GM18909 (cell line): ENCODE measurements at regions not wholly inside any gene's neighbourhood (a gene's known extent, or its start where the extent isn't known, plus 50 kb on each side); places are given as distances from the start of the nearest gene placed in this dataset.

Experiments used
- ATAC-seq: cut with Tn5 transposase; IDR thresholded peaks from one replicate; pipeline ENCODE4 v1.9.1; 2021; ENCODE audit warnings: mild to moderate bottlenecking; ENCODE audit not compliant: unreplicated experiment, poor library complexity

- no peak for ATAC-seq
Measured at GRCh38 chr5:117504305-117504704, 929.7 kb upstream of the SEMA6A start.

DNA sequence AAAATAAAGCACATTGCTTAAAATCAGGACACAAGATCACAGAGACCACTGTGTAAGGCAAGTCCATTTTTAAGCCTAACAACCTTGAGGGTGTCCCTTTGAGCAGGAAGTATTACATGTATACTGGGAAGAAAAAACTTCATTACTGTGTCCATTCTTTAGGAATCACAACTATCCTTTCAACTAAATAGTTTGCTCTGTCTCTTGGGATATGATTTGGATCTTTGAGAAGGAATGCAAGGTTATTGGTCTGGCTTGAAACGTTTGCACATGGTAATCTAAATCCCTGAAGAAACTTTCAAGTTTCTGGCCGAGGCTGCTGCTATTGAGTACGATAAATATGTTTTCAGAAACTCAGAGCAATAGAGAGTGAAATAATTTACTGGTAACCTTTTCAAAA is 923.0 kb upstream of the SEMA6A start:
- ATAC-seq: no peak

GRCh38 chr5:117496801-117497200 is 922.2 kb upstream of the SEMA6A start:
- no peak for ATAC-seq

DNA sequence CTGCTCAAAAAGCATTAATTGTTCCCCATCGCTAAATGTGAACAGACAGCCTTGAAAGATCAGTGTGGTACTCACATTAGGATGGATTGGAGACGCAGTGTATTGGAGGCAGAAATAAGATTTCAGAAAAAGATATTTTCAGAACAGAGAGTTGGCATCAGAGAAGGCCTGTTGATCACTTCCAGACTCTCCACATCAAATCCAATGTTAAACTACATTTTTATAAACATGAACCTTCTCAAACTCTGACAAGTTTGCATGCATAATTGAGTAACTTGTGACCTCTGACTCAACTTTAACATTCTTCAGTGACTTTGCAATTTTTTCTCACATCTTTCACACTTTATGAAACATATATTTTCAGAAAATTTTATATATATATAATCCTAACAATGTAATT is 919.6 kb upstream of the SEMA6A start:
- ATAC-seq: no peak

DNA sequence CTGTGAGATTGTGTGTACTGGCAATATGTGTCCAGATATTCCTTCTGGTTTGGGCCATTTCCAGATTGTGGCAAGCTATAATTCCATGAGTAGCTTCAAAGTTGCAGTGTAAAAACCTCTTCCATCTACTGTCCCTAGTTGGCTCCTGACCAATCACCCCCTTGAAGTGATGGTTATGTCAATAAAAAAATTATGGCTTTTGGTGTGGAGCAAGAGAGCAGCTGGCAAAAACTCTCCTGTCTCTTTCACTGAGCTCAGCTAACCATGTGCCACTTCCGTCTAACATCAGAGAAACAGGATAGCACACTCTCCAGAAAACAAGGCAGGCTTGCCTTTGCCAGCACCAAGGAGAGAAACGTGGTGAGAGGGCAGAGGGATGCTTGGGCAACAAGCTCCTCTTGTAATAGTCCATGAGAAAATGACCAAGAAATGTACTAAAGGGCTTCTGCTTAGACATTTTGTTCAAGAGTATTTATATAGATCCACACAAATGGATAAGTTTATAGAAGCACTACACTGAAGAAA is 914.4 kb upstream of the SEMA6A start:
- no peak for ATAC-seq

GRCh38 chr5:117487556-117487955 is 912.9 kb upstream of the SEMA6A start:
- ATAC-seq: no peak

DNA sequence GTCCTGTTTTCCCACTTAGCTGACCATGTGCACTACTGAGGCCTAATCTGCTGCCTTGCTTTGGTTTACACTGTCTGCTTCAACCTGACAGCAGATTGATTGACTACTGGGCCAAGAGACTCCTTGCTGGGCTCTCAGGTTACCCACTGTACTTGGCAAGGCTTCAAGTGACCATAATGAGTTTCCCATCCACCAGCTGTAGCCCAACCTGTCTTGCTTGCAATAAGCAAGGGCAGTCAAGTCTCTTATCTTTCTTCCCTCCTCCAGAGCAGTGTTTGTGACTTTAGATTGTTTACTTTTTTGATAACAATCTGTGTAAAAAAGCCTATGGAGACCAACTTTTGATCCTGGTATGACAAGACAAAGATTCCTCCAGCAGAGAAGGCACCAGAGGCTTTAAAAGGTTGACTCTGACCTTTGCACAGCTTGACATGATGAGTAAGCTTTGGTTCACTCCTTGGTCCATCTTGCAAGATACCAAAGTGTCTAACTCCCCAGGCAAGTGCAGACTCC is 912.3 kb upstream of the SEMA6A start:
- no peak for ATAC-seq

- no peak for ATAC-seq
Measured at GRCh38 chr5:117486261-117486660, 911.6 kb upstream of the SEMA6A start.

- no peak for ATAC-seq
Measured at GRCh38 chr5:117475919-117476318, 901.3 kb upstream of the SEMA6A start.

DNA sequence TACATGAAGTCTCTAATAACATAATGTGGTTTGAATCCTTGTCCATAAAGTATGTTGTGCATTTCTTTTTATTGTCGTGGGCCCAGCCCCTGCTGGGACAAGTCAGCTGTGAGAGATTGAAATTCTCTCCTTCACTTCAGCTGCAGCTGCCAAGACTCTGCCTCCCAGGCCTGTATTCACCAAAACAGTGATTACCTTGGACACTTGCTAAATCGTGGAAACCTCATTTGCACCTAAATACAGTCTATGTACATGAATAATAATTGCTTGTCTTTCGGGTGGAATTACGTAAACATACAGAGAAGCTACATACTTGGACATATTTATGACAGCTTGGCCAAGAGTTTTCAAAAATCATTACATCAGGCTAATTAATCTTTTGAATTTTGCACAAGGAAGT is 898.5 kb upstream of the SEMA6A start:
- no peak for ATAC-seq

DNA sequence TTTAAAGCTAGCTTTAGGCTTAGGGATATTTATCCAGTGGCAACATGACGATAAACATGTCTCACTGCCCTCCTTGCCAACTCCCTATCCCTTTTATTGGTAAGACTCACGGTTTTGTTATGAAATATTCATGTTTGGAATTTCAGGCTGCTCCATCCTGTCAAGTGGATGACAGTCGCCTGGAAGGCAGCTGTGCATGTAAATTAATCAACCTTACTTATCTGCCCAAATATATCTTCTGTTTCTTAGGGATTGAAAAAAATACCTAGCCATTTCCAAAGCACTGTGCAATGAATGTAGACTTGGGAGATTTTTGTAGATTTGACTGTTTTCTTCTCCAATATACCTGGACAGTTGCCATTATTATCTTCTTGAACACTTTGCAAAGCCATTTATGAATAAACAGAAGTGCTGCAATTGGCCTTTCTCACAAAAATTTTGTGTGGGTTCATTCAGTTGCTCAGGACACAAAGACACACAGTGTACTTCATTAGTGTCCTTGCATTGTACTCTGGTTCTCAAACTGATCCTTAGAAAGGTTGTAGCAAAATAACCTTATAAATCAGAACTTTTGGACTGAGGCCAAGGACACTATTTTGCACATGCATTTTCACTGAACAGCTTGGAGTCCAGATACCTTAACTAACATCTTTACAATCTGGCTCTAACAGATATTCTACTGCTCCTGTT is 889.4 kb upstream of the SEMA6A start:
- no peak for ATAC-seq

GRCh38 chr5:117461966-117462365 is 887.3 kb upstream of the SEMA6A start:
- ATAC-seq: peak; percentile 3

GRCh38 chr5:117461403-117461802 is 886.8 kb upstream of the SEMA6A start:
- ATAC-seq: peak; percentile 74

DNA sequence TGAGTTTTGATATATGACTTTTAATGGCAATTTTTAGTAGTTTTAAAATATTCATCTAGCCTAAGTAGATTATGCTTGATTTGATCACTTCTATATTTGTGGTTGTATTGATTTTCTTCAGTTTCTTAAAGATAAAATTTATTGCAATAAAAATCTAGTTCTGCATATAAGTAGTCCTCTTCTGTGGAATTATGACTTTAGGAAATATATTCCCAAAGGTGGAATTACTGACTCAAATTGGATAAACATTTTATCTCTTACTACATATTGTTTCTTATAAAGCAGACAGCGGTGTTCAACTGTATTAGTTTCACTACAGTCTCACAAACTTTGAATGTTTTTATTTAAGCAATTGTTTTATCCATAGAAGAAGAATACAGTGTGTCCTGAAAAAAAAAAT is 883.0 kb upstream of the SEMA6A start:
- ATAC-seq: no peak

GRCh38 chr5:117456866-117457470 is 882.3 kb upstream of the SEMA6A start:
- no peak for ATAC-seq

DNA sequence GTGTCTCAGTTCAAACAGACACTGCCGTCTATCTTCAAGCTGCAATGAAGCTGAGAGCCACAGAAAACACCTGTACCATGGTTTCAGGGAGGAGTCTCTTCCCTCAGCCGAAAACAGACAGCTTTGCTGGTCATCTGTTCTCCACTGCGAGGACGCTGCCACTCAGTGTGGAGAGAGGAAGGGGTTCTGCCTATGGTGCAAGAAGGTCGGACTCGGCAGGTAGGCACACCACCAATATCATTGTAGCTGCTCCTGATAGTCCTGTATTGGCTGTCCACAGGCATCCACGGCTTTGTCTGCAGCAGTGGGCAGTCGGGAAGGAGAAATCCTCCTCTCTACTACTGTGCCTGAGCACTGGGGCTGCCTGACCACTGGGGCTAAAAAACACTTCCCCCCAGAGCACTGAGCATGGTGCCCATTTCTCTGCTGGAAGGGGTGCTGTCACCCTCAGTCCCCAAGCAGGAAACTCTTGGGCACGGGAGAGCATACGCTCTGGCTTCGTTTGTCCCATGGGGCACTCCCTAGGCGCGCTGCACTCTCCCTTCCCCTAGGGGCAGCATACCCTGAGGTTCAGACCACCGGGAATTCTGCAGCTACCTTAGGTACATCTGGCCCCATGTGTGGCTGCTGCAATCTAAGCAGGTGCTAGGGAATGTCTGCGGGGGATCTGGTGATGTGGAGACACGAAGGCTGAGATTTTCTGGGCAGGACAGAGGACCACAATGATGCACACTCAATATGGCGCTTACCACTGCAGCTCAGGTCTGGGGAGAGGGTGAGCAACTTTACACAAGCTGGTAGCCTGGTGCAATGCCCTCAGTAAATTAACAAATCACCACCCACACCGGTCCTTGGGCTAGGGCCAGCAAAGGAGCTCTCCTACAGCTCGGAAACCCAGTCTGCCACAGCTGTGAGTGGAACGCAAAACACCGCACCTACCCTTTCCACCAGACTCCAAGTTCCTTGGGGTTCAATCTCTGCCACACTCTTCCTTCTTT is 880.9 kb upstream of the SEMA6A start:
- peak; percentile 40 for ATAC-seq

GRCh38 chr5:117454716-117455212 is 880.1 kb upstream of the SEMA6A start:
- peak; percentile 93 for ATAC-seq

DNA sequence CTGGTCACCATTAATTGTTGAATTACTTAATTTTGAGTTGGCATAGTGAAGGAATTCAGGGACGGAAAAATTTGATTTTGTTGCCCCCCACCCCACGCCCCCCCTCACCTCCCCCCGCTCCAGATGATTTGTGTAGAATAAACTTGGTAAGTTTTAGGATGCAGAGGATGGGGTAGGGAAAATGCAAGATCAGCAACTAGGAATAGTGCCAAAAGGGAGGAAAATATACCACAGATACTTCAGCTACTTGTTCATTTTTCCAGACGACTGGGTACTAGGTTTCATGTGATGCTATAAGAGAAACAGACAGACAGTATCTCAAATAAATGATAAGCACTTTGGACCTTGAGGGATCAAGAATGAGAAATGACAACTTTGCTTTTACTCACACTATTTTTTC is 862.2 kb upstream of the SEMA6A start:
- ATAC-seq: no peak

DNA sequence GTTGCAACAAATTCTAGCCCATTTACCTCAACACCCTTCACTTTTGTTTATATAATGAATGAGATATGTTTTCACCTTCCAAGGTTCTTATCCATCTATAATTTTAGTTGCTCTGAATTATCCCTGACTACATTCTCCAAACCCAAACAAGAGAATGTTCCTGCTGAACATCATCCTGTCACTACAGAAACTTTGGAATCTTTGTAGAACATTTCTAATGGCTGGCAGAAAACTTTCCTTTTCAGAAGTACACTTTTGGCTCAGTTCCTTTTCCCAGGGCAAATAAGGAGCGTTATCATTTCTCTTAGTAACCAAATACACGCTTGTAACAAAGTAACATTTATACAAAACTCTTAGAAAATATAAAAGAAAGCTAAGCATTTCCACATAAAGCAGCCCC is 860.6 kb upstream of the SEMA6A start:
- no peak for ATAC-seq

- no peak for ATAC-seq
Measured at GRCh38 chr5:117434254-117434653, 859.6 kb upstream of the SEMA6A start.
